Ishikawa (cell line): ENCODE measurements at regions not wholly inside any gene's neighbourhood (a gene's known extent, or its start where the extent isn't known, plus 50 kb on each side); places are given as distances from the start of the nearest gene placed in this dataset.

ENCODE experiments used
- MAX ChIP-seq: IDR thresholded peaks from 2 replicates; pipeline ENCODE4 v1.6.1; 2012
- RAD21 ChIP-seq: IDR thresholded peaks from 2 replicates; pipeline ENCODE4 v1.6.1; 2012; ENCODE audit warnings: low read depth
- YY1 ChIP-seq: IDR thresholded peaks from 2 replicates; pipeline ENCODE4 v1.6.1; 2012; ENCODE audit warnings: low read depth
- ZBTB7A ChIP-seq: IDR thresholded peaks from 2 replicates; pipeline ENCODE4 v1.6.1; 2012; ENCODE audit warnings: low read depth

DNA sequence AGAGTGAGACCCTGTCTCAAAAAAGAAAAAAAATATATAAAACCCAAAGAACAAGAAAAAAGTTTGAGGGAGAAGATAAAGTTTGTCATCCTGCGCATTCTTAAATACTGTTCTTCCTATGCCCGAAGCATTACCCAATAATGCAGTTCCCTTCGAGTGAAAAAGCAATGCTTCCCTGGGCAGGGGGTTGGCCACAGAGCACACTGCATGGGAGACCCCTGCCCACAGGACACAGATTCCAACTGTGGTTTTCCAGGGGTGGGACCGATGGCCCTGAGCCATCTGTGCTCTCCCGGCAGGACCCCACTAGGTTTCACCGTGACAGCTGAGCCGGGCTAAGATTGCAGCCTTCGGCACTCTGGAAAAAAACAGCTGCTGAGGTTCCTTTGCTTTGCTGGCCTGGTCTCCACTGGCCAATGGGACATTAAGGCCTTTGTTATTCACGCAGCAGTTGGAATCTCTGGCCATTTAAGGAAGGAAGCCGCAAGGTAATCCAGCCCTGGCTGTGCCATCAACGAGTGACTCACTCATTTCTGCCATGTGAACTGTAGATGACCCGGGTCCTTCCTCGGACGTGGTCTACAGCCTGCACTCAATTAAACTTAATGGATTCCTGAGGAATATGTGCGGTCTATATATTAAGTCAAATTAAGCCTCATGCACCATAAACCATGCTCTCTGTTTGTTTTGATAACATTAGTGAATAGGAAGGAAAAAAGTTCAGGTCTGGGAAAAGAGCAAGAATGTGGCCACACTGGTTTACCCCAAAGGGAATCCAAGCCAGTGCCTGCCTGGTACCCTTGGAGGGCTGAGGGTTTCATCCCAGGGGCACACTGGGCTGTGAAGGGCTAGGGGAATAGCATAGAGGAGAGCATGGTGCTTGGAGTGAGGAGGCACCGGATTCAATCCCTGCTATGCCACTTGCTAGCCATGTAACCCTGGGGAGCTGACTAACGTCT, 163.2 kb downstream of the ZBTB18 start:
- TF ChIP-seq YY1 (no peak), MAX (no peak), ZBTB7A (no peak), RAD21 (no peak)
